Stimulated activated CD4-positive, alpha-beta T cell treated with anti-CD3 and anti-CD28 coated beads, Interleukin-12 subunit alpha, Interleukin-12 subunit beta, amount 100 ng/mL, for 4 hours (primary cell): ENCODE measurements at regions not wholly inside any gene's neighbourhood (a gene's known extent, or its start where the extent isn't known, plus 50 kb on each side); places are given as distances from the start of the nearest gene placed in this dataset.

Source experiments
- DNase-seq: peaks from one replicate; pipeline ENCODE4 v3.0.0-alpha.2; 2020

- no peak for DNase-seq
Observed at GRCh38 chr6:14681699-14682487, 564.0 kb upstream of the JARID2 start.

GRCh38 chr6:14682812-14683211 lies 563.1 kb upstream of the JARID2 start:
- no peak for DNase-seq

- no peak for DNase-seq
Observed at GRCh38 chr6:14689639-14690038, 556.2 kb upstream of the JARID2 start.

GRCh38 chr6:14690120-14691056 lies 555.5 kb upstream of the JARID2 start:
- DNase-seq, result no peak

GRCh38 chr6:14692208-14692607 lies 553.7 kb upstream of the JARID2 start:
- no peak for DNase-seq

- no peak for DNase-seq
Observed at GRCh38 chr6:14693301-14694192, 552.3 kb upstream of the JARID2 start.

GRCh38 chr6:14694308-14694707 lies 551.6 kb upstream of the JARID2 start:
- DNase-seq, result no peak

GRCh38 chr6:14695579-14695978 lies 550.3 kb upstream of the JARID2 start:
- no peak for DNase-seq

GRCh38 chr6:14696367-14696766 lies 549.5 kb upstream of the JARID2 start:
- DNase-seq, result no peak

- no peak for DNase-seq
Observed at GRCh38 chr6:14697427-14697826, 548.4 kb upstream of the JARID2 start.

- no peak for DNase-seq
Observed at GRCh38 chr6:14699803-14700601, 545.9 kb upstream of the JARID2 start.

GRCh38 chr6:14701946-14702345 lies 543.9 kb upstream of the JARID2 start:
- no peak for DNase-seq

GRCh38 chr6:14702678-14703077 lies 543.2 kb upstream of the JARID2 start:
- DNase-seq, result no peak

GRCh38 chr6:14703586-14703985 lies 542.3 kb upstream of the JARID2 start:
- no peak for DNase-seq

- DNase-seq, result no peak
Observed at GRCh38 chr6:14704383-14705271, 541.2 kb upstream of the JARID2 start.

GRCh38 chr6:14705841-14706377 lies 540.0 kb upstream of the JARID2 start:
- no peak for DNase-seq

GRCh38 chr6:14706378-14706929 lies 539.4 kb upstream of the JARID2 start:
- DNase-seq, result peak; percentile 63

- DNase-seq, result no peak
Observed at GRCh38 chr6:14707276-14707675, 538.6 kb upstream of the JARID2 start.

GRCh38 chr6:14707971-14708465 lies 537.9 kb upstream of the JARID2 start:
- no peak for DNase-seq

- no peak for DNase-seq
Observed at GRCh38 chr6:14709066-14709670, 536.7 kb upstream of the JARID2 start.
